ENCODE measurements at regions not wholly inside any gene's neighbourhood (a gene's known extent, or its start where the extent isn't known, plus 50 kb on each side); places are given as distances from the start of the nearest gene placed in this dataset.
"Not testable (repeated sequence)": the region's sequence is repeated elsewhere in the genome, so short reads cannot be mapped to it uniquely, and the experiment has no call there.

DNA sequence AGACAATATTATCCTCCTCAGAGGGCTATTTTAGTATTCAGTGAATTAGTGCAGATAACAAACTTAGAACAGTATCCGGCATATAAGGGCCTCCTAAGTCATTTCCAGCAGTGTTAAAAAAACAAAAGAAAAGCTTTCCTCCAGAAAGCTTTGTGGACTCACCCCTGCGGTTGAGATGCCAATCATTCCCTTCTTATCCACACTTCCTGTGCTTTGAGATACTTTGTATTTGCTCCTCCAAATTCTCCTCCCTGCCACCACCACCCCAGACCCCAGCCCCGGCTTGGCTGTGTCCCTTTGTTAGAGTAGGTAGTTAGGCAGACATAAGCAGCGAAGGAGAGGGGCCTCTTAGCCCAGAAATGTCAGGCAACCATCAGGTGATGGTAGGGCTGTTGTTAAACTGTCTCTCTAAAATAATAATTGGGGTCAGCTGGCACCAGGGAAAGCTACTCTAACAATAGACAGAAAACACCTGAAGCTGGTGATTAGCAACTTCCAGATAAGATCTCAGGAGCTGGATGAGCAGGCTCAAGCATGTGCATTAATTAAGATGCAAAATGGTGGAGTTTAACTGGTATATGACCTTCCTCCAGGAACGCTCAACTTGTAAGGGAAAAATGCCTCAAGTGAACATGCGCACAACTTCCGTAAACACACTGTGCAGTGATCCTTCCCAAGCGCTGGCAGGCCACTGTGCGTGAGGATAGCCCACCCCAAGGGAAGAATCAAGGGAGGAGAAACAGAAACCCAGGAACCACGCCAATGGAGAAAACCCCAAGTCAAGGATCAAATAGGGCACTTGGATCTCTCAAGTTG is 152.1 kb upstream of the EEA1 start:
- DNase-seq, result no peak

DNA sequence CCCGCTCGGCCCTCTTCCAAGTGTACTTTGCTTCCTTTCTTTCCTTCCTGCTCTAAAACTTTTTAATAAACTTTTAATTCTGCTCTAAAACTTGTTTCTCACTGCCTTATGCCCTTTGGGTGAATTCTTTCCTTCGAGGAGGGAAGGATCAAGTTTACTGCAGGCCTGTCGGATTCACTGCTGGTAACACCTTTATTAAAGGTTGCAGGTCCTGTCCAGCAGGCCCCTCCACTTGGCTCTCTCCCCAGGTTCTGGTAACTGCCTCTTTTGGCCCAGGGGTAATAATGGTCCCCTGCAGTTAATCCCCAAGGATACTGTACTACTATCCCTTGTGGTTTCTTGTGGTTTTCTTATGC is 152.7 kb upstream of the EEA1 start:
- no peak for DNase-seq

DNA sequence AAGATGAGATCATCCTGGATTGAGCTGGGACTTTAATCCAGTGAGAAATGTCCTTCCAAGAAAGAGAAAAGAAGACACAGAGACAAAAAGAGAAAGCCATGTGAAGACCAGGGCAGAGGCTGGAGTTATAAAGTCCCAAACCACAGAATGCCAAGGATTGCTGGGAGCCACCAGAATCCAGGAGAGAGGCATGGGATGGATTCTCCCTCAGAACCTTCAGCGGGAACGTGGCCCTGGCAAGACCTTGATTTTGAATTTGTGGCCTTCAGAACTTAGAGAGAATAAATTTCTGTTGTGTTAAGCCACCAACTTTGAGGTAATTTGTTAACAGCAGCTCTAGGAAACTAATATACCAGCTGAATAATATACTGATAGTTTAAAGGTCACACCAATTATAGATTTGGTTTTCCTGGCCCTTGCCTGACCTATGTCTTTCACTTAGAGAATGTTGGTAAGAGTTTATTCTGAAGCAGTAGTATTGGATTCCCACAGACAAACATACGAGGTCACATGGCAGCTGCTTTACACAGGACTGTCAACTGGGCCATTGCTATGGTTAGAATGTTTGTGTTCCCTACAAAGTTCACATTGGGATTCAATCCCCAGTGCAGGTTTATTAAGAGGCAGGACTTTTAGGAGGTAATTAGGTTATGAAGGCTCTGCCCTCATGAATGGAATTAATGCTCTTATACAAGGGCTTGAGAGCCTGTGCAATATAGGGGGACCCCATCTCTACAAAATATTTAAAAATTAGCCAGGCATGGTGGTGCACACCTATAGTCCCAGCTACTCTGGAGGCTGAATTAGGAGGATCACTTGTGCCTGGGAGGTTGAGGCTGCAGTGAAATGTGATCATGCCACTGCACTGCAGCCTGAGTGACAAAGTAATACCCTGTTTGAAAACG is 156.5 kb upstream of the EEA1 start:
- no peak for DNase-seq

DNA sequence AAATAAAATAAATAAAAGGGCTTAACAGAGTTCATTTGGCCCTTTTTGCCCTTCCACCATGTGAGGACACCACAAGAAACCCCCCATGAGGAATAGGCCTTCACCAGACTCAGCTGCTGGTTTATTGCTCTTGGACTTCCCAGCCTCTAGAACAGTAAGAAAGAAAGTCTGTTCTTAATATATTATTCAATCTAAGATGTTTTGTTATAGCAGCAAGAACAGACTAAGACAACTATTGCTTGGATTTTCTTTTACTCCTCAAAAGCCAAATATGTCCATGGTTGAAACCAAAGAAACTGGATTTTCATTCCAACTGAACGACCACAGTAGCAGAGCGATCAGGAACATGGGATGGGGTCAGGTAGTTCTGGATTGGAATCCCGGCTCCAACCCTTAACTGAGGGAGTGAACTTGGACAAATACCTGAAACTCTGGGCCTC is 157.2 kb upstream of the EEA1 start:
- no peak for DNase-seq

DNA sequence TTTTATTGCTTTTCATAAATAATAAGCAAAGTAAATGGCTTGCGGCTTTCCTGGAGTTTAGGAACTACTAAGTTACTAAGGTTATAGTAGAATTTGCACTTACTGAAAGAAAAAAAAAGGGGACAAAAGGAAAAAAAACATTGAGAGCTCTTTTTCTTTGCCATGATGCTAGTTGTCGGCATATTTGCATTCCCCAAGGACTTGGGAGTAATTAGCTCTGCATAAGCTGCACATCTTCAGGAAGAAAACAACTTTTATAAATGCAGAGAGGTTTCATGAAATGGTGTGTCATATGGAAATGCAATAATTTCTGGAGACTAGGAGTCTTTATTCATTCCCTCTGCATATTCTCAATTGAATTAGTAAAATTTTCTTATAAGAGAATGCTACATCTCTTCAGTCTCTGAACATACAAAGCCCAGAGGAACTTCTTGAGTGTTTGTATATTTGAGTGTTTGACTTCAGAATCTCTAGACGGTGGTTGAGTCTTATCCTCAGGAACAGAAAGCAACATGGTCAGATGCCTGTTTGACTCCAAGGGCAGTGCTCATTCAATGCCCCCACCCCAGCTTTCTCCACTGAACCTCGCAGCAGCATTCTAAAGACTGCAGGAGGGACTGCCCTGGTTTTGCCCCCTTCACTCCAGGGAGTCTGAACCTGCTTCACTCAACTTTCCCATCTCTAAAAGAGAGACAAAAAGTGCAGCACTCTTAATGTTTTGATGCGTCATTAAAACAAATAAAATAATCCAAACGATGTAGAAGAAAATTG is 158.9 kb upstream of the EEA1 start:
- DNase-seq, result no peak

DNA sequence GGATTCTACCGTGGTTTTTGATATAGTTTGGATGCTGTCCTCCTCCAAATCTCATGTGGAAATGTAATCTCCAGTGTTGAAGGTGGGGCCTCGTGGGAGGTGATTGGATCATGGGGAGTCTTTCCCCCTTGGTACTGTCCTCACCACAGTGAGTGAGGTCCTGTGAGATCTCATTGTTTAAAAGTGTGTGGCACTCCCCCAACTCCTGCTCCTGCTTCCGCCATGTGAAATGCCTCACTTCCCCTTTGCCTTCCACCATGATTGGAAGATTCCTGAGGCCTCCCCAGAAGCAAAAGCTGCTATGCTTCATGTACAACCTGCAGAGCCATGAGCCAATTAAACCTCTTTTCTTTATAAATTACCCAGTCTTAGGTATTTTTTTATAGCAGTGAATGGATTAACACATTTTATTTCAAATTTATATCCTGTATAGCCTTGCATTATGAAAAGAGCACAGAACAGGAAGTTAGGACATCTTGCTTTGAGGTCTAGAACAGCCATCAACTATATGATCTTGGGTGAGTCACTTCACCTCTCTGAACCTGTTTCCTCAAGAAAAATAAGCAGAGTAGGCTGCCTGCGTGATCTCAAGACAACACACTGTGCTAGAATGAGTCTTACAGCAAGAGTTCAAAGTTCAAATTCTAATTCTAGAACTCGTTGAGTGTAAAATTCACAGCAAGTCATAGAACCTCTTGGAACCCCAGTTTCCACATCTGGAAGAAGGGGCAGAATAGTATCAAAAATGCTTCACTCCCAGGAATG is 160.9 kb upstream of the EEA1 start:
- no peak for DNase-seq

DNA sequence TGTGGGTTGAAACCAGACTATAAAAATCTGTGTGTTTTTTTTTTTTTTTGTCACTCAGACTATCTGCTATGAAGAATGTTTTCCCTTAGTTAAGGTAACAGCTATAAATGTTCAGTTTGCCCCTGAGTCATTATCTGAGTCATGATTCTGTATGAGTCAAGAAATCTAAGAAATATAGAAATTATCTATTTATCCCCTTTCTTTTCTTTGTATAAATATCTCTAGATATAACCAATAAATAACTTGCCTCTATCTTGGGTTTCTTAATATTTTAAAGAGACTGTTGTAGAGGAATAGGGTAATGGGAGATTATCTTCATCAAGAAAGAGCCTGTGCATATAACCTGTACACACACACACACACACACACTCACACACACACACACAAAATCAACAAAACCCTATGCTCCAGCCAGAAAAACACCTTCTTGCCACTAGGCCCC is 161.7 kb upstream of the EEA1 start:
- DNase-seq, result no peak

DNA sequence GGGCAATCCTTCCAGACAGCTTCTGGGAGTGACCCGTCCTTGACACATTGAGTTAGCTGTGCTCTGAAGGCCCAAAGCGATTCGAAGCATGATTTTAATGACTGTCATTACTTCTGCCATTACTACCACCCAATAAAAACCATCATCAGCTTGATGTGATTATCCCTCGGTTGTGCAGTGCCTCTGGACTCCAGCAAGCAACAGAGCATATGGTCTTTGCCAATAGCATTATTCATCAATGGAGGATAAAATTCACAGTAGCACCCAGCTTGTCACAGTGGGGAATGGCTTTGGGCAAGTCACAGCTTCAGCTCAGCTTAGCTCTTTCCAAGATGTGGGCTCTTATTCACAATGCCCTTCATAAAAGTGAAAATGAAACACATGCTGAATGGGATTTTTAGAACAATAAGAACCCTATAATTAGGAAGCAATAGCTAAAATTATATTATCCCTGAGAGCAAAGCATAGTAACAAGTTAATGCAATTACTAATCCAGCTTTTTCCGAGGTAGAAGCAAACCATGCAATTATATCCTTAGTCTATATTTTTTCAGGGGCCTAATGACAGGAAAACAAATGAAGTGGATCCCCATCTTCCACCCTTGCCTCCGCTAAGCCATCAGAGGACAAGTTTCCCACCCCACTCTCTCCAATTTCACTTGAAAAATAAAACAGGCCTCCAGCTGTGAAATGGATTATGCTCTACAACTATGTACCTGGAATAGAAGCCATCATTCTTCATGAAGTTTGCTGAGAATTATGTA is 163.0 kb upstream of the EEA1 start:
- no peak for DNase-seq

DNA sequence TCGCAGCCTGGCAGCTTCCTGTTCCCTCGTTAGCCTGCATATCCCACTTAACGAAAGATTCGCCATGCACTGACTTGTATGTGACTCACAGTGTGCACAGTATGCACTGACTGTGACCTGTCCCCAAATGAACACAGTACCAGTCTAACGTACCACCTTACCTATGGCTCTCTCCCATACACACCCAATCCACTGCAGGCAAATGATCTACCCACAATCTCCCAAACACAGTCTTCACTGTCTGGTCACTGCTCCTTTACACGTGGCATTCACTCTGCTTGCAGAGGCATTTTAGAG is 163.5 kb upstream of the EEA1 start:
- no peak for DNase-seq

DNA sequence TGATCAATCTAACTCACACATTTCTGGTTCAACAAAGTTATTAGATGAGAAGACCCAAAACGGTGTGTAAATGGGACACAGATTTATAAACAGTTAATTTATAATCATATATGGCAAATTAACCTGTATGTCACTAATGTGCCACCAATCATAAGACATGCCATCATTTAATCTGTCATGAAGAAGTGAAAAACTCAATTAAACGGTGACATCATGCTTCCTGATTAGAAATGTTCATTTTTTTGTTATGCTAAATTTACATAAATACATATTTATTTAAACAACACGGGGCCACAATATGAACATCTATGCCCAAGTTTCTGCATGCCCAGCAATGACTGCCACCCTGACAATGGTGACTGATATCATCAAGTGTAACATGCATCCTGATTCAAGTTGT is 164.1 kb upstream of the EEA1 start:
- DNase-seq, result no peak

DNA sequence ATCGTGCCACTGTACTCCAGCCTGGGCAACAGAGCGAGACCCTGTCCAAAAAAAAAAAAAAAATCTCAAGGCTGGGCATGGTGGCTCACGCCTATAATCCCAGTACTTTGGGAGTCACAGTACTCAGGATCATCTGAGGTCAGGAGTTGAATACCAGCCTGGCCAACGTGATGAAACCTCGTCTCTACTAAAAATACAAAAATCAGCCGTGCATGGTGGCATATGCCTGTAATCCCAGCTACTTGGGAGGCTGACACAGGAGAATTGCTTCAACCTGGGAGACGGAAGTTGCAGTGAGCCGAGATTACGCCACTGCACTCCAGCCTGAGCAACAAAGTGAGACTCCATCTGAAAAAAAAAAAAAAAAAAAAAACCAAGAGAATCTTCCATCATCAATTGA is 165.1 kb upstream of the EEA1 start:
- DNase-seq, result not testable (repeated sequence)

DNA sequence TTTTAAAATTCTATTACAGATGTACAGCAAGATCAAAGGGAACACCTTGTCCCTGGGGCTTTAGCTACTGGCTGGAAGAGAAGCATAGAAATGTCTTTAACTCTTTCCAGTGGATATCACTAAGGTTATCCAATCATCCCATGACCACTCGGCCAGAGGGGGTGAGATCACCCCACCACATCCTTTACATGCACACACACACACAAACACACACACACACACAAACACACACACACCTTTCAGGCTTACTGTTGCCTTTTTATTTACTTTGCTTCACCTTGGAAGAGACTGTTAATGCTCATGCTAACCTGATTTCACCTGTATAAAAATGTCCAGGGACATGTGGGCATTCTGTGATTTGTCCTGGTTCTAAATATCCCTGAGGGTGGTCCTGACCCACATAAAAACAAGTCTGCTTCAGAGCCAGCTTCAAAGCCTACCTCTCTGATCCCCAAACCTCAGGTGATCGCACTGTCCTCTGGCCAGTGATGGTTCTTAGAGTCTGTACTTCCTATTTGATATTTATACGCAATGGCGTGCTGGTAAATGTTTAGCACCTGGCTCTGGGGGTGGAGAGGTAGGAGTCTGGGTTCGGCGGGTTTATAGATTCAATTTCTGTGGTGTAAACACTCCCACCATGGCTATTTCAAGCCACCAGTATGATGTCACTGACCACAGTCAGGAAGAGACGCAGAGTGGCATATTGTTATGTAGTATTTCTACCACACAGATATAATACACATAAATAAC is 166.1 kb upstream of the EEA1 start:
- no peak for DNase-seq

DNA sequence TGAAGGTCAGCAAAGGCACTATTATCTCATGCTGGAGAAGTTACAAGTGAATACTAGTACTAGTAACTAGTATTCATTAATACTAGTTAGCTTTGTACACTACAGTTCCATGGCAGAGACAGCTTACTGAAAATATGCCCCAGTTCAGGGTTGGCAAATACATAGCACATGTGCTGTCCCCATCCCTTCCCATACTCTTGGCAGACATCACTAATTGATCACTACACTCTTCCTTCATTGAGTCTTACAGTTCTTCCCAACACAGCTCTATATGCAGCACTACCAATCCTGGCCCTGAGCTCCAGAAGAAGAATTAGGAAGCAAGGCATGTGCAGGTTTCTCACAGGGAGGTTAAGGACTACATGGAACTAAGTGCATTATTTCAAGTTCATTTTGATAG is 168.3 kb upstream of the EEA1 start:
- no peak for DNase-seq

DNA sequence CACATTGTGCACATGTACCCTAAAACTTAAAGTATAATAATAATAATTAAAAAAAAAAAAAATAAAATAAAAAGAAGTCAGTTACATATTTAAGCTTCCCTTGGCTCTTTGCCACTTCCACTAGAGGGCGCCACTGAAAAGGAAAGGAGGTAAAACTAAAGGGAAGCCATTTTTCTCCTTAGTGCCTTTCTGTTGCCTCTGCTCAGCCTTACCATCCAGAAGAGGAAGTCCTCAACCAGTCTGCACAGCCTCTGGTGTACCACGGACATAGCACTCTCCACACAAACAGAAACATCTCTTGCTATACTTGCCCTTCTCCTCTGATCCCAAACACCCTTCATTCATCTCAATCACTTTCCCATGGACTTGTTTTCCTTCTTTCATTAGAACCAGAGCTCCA is 169.0 kb upstream of the EEA1 start:
- no peak for DNase-seq

DNA sequence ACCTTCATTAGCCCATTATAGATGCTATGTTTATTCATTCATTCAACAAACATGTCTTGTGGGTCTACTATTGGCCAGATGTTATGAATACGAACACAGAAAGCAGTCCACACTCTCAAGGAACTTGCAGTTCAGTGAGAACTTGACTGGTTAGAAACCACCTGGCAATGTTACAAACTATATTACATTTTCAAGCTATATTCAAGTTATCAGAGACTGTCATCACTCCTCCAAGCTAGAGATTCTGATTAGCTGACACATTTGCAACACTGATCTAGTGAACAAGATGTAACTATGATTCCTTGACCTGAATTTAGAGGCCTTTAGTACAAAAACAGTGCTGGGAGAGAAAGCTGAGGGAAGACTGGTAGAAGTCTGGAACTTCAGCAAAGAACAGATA is 170.7 kb upstream of the EEA1 start:
- no peak for DNase-seq

DNA sequence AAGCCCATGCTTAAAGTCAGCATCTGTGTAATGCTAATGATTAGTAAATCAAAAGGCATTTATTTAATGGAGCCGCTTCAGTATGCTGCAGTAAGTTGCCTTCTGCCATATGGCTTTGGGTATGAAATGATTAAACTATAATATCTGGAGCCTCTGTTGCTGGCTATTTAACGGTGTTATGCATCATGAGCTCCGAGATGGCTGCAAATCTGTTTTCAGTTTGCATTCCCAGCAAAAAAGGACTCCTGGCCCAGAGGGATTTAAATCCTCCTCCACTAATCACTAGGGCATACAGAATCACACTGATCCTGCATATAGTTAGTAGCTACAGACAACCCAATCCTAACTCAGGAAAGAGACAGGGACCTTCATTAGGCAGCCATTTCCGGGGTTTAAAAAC is 171.5 kb upstream of the EEA1 start:
- no peak for DNase-seq

DNA sequence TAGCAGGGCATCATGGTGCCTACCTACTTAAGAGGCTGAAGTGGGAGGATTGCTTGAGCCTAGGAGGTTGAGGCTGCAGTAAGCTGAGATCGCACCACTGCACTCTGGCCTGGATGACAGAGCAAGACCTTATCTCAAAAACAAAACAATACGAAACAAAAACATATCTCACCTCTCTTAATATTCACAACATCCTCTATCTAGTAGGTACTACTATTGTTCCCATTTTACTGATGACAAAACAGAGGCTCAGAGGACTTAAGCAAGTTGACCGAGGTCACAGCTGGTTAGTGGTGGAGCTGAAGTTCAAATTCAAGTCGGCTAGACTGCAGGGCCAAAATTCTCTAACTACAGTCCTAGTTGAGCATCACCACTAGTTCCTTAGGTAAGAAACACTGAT is 172.3 kb upstream of the EEA1 start:
- no peak for DNase-seq

DNA sequence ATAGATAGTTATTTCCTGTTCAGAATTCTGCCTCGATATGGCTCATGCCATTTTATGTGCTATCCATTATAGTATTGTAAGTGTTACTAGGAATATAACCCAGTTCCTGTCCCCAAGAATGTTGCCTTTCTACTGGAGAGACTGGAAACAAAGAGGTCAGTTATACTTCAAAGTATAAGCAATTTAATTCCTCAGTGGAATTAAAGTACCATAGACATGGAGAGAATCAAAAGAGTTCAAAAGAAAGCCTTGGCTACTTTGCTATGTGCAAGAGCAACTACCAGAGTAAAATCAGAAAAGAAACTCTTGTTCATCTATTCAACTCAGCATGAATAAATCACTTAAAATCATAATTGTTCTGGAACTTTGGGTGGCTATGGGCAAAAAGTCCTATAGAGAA is 173.2 kb upstream of the EEA1 start:
- no peak for DNase-seq

DNA sequence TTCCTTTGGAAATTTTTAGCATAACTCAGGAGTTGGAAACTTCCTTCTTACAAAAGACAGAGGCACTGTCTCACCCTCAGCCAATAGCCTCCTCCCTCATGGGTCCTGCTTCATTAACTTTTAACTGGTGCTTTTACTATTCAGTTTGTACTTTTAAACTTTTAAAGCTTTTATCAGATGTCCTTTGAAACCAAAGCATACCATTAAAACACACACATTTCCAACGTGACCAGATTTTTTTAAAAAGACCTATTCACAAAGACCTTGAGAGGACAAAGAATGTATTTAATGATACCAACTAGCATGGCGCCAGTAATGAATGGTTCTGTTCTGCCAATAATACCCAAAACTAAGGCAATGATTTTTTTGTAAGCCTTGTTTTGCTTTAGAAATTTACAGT is 173.6 kb upstream of the EEA1 start:
- no peak for DNase-seq

DNA sequence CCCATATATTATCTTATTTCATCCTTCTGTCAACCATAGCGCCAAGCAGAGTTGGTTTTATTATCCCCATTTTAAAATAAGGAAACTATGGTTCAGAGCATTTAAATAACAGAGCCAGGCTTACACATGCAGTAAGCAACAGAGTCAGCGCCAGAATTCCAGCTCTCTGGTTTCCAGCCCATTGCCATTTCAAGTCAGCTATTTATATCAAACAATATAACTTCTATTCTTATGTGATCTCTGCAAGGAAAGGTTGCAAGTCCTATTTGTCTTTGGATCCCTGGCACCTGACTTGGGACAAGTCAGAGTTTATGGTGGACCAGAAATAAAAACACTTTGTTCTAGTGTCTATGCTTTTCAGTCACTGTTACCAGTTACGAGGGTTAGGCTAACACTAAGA is 174.1 kb upstream of the EEA1 start:
- DNase-seq, result no peak

DNA sequence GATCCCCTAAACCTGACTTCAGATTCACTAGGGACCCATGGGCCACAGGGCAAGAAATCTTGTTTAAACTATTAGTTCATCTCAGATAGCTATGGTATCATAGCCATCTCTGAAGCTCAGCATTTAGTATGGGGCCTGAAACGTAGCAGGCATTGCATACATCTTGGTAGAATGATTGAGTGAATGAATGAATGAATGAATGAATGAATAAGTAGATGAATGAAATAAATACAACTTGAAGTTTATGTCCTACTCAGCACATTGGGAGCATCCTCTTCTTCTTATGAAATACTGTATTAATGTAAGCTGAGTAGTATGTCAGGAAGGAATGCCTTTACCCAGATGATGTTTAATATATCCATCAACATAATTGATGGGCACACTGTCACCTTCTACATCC is 175.4 kb upstream of the EEA1 start:
- DNase-seq, result no peak

All from right kidney (tissue), 1 donor.